NOMO-1 treated with DMSO at 0.1 percent for 48 hours (cell line): ENCODE measurements at regions not wholly inside any gene's neighbourhood (a gene's known extent, or its start where the extent isn't known, plus 50 kb on each side); places are given as distances from the start of the nearest gene placed in this dataset.
A peak's percentile ranks its signal among the peaks of the same experiment; 100 is the strongest.

ENCODE experiments used
- DNase-seq: peaks from one replicate; lab custom pipeline; 2025; ENCODE audit not compliant: unreplicated experiment; lab: John Stamatoyannopoulos, UW

DNA sequence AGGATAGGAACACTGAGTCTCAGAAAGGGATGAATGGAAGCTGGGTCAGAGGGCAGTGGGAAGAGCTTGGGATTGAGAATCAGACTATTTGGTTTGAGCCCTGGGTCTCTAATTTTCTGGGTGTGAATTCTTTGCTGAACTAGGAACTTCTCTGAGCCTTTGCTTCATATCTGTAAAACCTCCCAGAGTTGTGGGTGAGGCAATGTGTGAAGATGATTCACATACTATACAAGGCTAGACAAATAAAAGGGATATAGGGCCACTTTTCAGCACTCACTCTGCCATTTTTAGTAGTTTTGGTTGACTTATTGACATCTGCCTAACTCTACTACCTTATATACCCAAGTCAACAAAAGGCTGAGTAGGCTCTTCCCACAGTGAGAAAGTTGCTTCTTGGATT lies 77.7 kb upstream of the JUN start:
- no peak for DNase-seq

DNA sequence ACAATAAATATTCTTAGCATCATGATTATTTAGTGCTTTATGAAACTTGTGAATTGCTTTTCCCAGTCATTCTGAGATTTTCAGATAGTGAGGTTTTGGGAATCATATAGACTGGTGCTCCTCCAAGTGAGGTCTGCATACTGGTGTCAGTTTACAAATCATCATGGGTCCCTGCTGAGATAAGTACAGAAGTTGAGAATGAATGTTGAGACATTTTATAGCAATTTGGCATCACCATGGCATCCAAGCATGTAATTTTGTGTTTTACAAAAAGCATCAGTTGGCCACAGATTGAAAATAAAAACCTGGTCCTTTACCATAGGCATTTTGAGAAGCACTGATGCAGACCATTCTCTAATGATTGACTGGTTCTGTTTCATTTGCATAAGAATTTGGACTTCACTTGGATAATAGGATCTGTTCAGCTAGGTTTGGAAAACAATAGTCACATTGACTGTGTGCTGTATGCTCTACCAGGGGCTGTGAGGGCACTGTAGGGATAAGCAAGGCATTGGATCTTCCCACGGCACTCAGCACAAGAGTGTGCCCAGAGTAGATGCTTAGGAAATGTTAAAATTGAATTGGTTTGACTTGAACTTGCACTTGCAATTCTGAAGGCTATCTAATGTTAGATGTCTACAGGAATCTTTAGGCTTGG lies 79.0 kb upstream of the JUN start:
- no peak for DNase-seq

DNA sequence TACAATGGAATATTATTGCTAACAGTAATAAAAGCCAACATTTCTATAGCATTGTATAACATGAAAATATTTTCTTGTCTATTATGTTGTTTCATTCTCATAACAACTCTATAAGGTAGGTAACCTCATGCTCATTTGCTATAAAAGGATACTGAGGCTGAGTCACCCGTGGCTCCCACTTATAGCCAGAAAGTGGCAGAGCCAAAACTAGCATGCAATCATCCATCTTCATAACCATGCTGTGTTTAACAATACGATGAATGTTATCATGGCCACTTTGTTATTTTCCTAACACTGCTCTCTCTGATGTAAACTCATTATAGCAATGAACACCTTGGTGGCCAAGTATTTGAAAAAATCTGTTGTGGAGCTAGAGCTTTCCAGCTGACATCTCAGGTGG lies 80.8 kb upstream of the JUN start:
- DNase-seq: no peak

DNA sequence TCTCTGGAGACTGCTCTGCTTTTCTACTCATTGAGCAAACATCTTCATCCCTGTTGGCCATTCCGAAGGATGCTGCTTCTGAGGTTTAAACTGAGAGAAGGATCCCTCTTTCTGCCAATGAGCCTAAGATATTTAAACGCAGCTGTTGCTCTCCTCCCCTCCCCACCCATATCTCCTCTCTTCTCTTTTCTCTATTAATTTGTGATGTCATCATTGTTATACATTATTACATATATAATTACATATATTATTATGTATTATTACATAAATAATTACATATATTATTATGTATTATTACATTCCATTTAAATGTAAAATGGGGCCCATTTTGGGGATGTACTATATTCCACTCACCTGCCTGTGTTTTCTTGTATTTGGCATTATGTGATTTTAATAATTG lies 82.7 kb upstream of the JUN start:
- DNase-seq: no peak

DNA sequence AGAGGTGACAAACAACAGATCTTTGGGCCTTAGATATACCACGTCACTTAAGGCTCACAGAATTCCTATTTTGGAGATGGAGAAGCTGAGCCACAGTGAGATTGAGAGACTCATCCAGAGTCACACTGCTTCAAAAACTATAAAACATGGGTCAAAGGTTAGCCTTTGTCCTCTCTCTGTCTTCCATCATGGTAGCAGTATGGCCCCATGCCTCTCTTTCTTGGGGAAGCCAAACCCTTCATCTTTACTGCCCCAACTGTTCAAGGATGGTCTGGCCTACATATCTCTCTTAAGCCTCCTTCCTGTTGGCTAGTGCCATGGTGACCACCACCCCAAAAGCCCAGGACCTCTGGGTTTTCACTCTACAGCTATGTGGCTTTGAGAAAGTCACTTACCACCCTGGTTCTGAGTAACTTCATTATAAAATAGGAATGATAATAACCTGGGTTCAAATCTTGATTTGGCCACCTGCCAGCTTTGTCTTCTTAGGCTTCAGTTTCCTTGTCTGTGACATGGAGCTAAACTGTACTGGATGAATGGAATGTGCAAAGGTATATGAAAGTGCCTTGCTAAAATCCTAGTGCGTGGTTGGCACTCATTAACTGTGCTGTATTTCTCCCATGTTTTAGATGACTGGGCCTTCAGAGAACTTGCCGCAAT lies 85.9 kb upstream of the JUN start:
- DNase-seq: no peak

DNA sequence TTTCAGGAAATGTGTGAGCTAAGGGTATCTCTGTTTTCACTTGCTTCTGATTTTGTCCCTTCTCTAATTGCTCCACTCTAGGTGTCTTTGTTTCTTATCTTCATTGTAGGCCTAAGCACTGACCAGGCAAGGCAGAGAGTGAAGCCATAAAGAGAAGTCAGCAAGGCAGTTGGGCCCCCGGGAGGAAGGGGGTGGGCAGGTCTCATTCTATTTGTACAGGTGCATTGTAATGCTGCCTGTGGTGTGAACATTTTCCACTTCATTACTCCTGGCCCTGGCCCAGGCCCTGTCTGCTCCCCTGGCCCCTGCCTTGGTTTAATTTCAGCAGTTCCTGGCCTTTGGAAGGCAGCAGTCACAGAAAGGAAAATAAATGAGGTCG lies 86.4 kb upstream of the JUN start:
- no peak for DNase-seq

DNA sequence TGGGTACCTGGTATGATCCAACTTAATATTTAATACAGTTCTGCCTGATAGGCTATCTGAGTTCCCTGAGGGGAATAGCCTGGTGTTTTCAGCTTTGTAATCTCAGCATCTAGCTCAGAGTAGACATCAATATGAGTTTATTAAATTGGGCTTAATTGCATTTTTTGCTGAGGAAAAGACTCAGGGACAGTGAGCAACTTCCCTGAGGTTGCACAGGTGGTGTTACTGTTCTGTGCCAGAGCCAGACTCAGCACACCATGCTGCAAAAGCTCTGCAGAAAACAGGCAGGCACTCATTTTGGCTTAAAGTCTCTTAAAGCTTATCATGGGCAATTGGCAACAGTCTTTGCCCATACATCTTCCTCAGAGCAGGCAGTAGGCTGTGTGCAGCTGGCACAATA lies 90.5 kb upstream of the JUN start:
- DNase-seq: no peak

DNA sequence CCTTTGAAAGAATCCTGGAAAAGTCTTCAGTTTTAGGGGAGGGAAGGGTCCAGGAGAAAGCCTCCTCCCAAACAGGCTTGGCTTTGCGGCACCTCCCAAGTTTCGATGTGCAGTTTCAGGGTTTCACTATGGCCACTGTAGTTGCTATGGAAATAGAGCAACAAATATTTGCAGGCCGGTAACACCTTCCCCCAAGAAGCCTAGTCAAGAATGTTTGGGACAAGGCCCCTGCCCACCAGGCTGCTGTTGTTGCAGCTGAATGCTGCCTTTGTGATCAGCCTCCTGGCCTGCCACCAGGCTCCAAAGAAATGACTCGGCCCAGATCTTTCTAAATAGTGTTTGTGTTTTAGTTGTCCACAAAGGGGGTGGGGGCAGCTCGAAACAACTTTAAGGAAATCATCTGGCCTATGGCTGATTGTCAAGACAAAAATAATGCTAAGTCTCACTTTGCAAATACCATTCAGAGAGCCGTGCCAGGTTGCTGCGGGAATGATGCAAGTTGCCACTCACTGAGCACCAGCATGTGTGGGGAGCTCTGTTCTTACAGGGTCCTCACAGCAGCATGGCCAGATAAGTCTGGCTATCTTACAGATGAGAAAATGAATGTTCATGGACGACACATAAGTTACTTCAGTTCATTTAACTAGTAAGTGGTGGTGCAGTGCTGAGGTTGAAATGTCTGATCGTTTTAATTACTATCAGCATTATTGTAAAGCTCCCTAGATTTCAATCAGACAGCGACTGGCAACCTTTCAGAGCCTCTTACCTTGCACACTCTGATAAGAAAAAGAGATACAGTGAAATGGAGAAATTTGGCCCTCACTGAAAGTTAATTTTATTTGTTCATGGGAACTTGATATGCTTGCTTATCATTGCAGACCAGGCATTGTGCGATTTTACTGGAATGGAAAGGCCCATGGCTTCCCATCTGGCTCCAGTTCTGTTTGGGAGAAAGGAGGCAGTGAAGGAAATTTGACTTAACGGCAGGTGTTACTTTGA lies 91.2 kb upstream of the JUN start:
- no peak for DNase-seq

DNA sequence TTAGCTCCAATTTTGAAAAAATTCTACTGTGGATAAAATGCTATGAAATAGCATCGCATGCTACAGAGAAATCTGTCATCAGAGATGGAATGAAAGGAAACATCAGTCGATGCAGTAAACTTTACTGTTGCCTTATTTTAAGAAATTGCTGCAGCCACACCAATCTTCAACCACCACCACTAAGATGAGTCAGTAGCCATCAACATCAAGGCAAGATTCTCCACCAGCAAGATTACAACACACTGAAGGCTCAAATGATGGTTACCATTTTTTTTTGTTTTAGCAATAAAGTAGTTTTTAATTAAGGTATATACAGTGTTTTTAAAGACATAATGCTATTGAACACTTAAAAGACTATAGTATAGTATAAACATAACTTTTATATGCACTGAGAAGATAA lies 95.6 kb upstream of the JUN start:
- DNase-seq: peak; percentile 48

DNA sequence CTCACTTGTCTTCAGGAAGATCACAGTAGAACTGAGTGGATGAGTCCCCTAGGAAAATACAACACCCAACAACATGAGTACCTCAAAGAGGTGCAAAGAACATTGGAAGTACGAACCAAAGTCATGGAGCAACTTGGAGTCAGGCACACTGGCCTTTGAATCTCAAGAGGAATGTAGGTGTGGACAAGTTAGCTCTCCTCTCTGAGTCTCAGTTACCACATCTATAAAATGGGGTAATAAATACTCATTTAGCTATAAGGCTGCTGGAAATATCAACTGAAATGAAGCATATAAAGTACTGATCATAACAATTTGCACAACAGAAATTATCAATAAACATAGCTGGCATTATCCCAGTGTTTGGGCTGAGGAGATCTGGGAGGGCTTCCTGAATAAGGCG lies 96.7 kb upstream of the JUN start:
- DNase-seq: no peak

DNA sequence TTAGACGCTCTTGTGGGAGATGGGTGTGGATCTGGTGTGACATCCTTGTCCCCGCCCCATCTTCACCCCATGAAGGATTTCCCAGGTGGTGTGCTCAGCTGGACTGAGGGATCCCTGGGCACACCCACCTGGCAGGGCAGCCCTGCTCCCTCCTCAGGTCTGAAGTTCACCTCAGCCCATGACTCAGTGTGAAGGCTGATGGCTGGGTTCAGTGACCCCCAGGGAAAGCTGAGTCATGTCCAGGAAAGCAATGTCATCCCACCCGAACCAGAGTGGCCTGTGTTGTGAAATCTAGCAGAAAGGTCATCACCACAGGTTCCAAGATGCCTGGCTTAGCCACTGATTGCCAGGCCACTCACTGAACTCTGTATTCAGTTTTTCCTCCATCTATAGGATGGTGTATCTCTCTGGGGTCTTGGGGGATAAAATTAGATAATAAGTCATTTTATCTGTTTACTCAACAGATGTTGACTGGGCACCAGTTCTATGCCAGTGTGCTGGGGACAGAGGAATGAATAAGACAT lies 97.7 kb upstream of the JUN start:
- DNase-seq: peak; percentile 25

DNA sequence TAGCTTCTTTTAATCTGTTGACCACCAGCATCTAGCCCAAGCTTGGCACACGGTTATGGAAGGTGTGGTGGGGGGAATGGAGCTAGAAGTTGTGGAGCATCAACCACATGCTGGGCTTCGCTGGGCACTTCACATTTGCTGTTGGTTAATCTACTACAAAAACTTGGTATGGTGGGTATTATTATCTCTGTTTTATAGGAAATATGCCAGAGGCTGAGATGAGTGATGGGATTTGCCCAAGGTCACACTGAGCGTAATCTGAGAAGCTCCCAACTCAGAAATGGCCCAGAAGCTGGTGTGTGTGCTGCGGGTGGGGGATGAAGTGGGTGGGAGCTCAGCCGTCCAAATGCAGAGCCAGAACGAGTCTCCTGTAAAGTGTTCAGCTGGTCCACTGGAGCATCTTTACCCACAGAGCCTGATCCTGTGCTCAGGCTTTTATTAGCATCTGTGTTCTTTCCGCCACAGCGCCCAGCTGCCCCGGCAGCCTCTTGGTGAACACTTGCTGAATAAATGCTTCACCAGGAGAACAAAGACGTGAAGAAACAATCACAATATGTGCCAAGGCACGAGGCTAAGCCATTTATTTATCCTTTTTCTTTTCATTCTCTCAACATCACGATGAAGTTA lies 98.6 kb upstream of the JUN start:
- no peak for DNase-seq

DNA sequence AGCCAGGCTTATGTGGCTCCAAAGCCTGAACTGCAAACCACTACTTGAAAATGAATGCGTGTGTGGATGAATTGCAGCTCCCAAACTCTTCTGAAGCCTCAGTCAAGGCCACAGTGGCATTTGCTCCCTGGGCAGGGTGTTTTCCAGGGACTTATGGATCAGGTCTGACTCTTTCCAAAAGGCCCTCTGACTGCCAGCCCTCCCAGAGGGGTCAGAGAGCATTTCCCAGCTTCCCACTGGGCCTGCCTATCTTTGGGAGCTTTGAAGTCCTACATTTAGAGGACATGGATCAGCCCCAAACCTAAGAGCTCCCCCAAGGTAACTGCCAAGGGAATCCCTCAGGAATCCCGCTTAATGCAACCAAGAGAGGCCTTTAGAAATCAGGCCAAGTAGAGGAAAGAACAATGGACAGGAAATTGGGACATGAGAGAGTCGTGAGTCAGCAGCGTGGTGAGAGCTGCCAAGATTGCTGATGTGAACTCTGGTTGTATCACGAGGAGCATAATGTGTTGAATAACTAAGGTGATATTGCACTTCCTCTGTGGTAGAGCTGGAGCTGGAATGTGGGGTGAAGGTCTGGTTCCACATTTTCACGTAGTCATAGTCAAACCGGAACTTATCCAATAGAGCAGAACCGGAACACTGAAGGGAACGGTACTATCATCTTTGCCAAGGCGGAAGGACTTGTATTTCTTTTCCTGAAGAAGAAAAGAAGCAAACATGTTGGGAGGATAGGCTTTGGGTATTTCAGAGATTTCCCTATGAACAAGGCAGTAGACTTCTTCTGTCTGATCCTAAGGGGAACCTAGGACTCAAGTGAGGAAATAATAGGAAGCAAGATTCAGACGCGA lies 99.4 kb upstream of the JUN start:
- DNase-seq: peak; percentile 87

DNA sequence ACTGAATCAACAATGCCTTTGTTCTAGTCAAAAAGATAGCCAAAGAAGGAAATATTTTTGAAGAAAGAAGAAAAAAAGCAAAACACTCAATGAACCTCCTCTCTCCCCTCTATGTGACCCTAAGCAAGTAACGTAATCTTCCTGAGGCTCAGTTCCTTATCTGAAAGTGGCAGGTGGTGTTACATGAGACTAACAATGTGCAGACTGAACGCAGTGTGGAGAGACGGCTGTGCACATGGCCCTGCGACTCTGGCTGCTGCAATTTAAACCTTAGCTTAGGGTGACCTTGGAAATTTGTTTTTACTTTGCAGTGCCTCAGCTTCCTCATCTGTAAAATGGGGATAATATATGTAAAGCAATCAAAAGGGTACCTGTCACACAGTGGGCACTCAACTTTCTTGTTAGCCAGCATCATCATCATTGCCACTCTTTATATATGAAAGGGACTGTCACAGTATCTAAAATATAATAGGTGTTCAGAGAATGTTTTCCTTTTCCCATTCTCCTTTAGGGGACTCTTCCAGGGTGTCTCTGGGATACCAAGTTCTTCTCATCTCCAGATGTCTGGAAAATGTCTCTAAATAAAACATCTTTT lies 100.1 kb upstream of the JUN start:
- DNase-seq: peak; percentile 29

DNA sequence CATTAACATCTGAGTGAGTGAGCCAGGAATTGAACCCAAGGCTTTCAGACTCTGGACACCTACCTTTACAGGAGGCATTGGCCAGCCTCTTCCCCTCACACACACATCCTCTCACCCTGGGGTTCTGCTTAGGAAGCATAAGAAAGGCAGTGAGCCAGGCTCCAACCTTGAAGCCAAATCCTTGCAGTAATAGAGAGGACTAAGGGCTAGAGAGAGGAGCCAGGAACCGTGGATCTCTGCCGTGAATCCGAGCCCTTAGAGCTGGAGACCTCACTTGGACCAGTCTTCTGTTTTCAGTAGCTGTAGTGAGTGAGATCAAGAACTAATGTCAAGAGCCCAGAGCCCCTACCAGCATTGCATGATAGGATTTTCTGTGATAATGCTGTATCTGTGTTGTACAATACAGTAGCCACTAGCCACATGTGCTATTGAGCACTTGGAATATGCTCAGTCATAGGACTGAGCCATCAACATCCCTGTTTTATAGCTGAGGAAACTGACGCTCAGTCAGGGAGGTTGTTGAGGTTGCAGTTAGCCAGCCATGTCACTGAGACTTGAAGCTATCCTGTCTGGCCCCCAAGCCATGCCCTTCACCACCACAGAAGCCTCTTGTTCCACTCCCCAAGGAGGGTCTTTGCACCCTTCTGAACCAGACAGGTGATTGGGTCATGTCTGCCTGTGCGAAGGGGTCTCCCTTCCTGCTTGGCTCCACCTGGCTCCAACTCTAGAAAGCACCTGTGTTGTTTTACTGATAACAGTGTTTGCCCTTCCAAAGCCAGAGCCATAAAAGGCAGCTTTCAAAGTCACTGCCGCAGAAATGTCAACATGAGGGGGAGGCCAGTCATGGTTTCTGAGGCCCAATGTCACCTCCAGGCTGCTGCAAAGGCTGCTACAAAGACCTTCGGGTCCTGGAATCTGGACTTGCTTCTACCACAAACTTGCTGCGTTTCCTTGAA lies 101.1 kb upstream of the JUN start:
- DNase-seq: no peak

DNA sequence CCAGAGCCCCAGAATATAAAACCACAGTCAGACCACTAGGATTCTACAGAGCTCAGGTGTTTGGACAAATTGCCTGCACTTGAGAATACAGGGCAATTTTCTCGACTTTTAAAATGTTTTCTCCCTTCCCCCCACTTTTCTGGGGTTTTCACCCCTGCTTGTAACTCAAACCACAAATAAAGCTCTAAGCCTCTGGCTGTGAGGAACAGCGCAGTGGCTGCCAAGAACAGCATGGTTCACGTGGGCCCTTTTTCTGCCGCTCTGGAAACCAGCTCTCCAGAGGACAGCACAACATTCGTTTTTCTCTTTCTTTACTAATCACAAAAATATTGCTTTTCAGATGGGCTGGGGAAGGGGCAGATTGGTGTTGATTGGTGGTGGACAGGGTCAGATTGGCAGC lies 102.2 kb upstream of the JUN start:
- no peak for DNase-seq

DNA sequence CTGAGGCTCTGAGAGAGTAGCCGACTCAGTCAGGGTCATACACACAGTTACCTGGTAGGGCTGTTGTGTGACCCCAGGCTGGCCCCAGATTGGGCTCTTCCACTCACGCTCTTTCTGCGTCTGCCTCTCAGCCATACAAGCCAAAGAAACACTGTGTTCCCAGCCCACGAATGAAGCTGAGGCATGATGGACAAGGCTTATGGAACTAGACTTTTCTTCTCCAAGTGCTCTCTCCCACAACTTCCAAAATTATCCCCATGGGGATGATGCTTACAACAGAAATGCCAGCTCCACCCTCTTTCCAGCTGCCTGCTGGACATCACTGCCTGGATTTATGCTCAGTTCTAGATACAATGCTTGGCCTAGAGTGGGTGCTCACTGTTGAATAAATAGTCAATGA lies 102.8 kb upstream of the JUN start:
- DNase-seq: no peak

DNA sequence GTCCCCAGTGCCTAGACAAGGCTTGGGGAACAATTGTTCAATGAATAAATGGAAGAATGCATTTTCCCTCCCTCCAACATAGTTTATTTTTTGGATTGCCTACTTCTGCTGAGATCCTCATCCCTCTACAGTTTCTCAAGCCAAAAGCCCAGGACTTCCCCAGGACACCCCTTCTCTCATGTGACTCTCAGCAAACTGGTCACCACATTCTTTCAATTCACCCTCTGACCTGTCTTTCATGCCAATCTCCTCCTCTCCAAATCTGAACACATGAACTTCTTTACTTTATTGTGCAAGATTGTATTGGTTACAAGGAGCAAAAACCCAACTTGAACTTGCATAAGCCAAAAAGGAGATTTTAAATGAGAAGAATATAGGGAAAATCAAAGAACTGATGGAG lies 103.2 kb upstream of the JUN start:
- DNase-seq: no peak

DNA sequence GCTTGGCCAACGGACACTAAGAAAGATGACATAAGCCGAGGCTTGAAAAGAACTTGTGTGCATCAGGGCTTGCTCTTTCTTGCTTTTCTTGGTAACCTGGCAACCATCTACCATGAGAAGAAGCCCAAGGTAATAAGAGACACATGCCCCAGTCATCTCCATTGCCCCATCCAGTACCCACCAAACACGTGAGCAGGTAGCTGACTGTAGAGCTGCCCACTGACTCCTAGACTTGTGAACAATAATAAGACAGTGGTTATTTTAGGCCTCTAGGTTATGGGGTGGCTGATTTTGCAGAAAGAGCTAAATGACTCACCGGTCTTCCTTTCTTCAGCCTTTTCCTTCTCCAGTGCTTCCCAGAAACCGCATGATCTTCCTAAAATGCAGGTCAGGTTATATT lies 105.0 kb upstream of the JUN start:
- no peak for DNase-seq
